Tibial artery (tissue), 4 donors: ENCODE measurements at regions not wholly inside any gene's neighbourhood (a gene's known extent, or its start where the extent isn't known, plus 50 kb on each side); places are given as distances from the start of the nearest gene placed in this dataset.

Source experiments
- DNase-seq, 2 donors: peaks; one replicate each; pipeline ENCODE4 v3.0.0-alpha.2; 2019
- H3K27ac ChIP-seq, 2 donors: fragments of 200-600 bp; sonication (generic) in 1 of 2; 1 replicate in 1 of 2; 2 replicates in 1 of 2; pipeline ENCODE4 v1.5.1; 2018 to 2019; ENCODE audit warnings: mild to moderate bottlenecking in 1 of 2
- H3K27me3 ChIP-seq, 2 donors: fragments of 200-600 bp; sonication (generic) in 1 of 2; one replicate each; pipeline versions ENCODE4 v1.5.1 to v1.6.0; 2016 to 2019
- H3K36me3 ChIP-seq, 3 donors: fragments of 200-600 bp; sonication (generic) in 2 of 3; one replicate each; pipeline ENCODE4 v1.5.1; 2016 to 2019; ENCODE audit warnings: mild to moderate bottlenecking in 2 of 3
- H3K4me1 ChIP-seq, 4 donors: fragments of 200-600 bp; sonication (generic) in 2 of 4; 1 replicate in 3 of 4; 2 replicates in 1 of 4; pipeline ENCODE4 v1.5.1; 2016 to 2019
- H3K4me3 ChIP-seq, 2 donors: fragments of 200-600 bp; sonication (generic) in 1 of 2; 1 replicate in 1 of 2; 2 replicates in 1 of 2; pipeline ENCODE4 v1.5.1; 2018 to 2019; ENCODE audit warnings: mild to moderate bottlenecking in 2 of 2
- H3K9me3 ChIP-seq, 3 donors: fragments of 200-600 bp; sonication (generic) in 1 of 3; one replicate each; pipeline ENCODE4 v1.5.1; 2016 to 2019
- intact Hi-C: fragments of 100-400 bp; cut with DNase I; formaldehyde crosslinking; loops from one replicate; pipeline ENCODE4 v1.15.0; 2023; ENCODE audit warnings: low total_unique reads
- TF ChIP-seq, protein P1 (sequence below), 2 experiments: fragments of 200-600 bp in 1 of 2; fragments of 450-650 bp in 1 of 2; IDR thresholded peaks; one replicate each; pipeline ENCODE4 v1.5.1; 2017 to 2019; ENCODE audit warnings: antibody characterized with exemption in 2 of 2, mild to moderate bottlenecking in 1 of 2, moderate library complexity in 1 of 2

DNA sequence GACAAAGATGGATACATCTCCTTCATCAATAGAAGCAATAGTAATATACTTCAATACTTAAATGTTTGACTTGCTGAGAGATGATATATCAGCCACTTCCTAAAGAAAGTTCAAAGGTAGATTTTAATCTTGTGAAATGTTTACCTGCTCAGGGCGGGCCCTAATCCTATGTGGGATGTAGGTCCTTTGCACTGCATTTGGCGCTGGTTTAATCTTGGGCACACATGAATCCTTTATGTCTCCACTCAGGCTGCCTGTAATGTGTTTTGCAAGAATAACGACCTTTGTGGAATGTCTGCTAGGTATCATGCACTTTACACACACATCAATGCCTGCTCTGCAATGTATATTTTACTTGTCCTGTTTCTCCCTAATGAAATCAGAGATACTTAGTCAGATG lies 368.7 kb downstream of the GBA3 start:
- no peak for DNase-seq
- no peak overlapping the region for H3K27ac ChIP-seq
- intact Hi-C loops = no loop called here
- no peak overlapping the region for H3K4me3 ChIP-seq
- TF ChIP-seq, protein P1, sequence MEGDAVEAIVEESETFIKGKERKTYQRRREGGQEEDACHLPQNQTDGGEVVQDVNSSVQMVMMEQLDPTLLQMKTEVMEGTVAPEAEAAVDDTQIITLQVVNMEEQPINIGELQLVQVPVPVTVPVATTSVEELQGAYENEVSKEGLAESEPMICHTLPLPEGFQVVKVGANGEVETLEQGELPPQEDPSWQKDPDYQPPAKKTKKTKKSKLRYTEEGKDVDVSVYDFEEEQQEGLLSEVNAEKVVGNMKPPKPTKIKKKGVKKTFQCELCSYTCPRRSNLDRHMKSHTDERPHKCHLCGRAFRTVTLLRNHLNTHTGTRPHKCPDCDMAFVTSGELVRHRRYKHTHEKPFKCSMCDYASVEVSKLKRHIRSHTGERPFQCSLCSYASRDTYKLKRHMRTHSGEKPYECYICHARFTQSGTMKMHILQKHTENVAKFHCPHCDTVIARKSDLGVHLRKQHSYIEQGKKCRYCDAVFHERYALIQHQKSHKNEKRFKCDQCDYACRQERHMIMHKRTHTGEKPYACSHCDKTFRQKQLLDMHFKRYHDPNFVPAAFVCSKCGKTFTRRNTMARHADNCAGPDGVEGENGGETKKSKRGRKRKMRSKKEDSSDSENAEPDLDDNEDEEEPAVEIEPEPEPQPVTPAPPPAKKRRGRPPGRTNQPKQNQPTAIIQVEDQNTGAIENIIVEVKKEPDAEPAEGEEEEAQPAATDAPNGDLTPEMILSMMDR (IDR thresholded peaks at IDR 0.05) = no peak
- H3K36me3 ChIP-seq = no peaks in the 10 kb centered on the region
- no peaks in the 10 kb centered on the region for H3K27me3 ChIP-seq
- H3K9me3 ChIP-seq = no peaks in the 10 kb centered on the region
- no peaks in the 10 kb centered on the region for H3K4me1 ChIP-seq

- no peaks in the 10 kb centered on the region for H3K36me3 ChIP-seq
- no peaks in the 10 kb centered on the region for H3K27me3 ChIP-seq
- no peak for DNase-seq
- TF ChIP-seq, protein P1 (IDR thresholded peaks at IDR 0.05) = no peak
- H3K9me3 ChIP-seq = no peaks in the 10 kb centered on the region
- H3K27ac ChIP-seq = no peak overlapping the region
- intact Hi-C loops = no loop called here
- no peak overlapping the region for H3K4me3 ChIP-seq
- H3K4me1 ChIP-seq = no peaks in the 10 kb centered on the region
Observed at GRCh38 chr4:23060776-23061175, 368.0 kb downstream of the GBA3 start.

GRCh38 chr4:23058165-23058776 lies 365.5 kb downstream of the GBA3 start:
- Histone ChIP-seq H3K4me3 (no peak overlapping the region), H3K36me3 (no peaks in the 10 kb centered on the region), H3K9me3 (no peaks in the 10 kb centered on the region), H3K4me1 (no peaks in the 10 kb centered on the region), H3K27ac (no peak overlapping the region), H3K27me3 (no peaks in the 10 kb centered on the region)
- TF ChIP-seq, protein P1 (IDR thresholded peaks at IDR 0.05) = no peak
- intact Hi-C loops = no loop called here
- DNase-seq = no peak

- TF ChIP-seq, protein P1 (IDR thresholded peaks at IDR 0.05) = no peak
- intact Hi-C loops = no loop called here
- Histone ChIP-seq H3K9me3 (no peaks in the 10 kb centered on the region), H3K4me3 (no peak overlapping the region), H3K27ac (no peak overlapping the region), H3K4me1 (no peaks in the 10 kb centered on the region), H3K27me3 (no peaks in the 10 kb centered on the region), H3K36me3 (no peaks in the 10 kb centered on the region)
- DNase-seq = no peak
Observed at GRCh38 chr4:23041501-23041900, 348.8 kb downstream of the GBA3 start.

- no peaks in the 10 kb centered on the region for H3K9me3 ChIP-seq
- H3K4me1 ChIP-seq = no peaks in the 10 kb centered on the region
- intact Hi-C loops = no loop called here
- TF ChIP-seq, protein P1 (IDR thresholded peaks at IDR 0.05) = no peak
- H3K27ac ChIP-seq = no peak overlapping the region
- no peaks in the 10 kb centered on the region for H3K27me3 ChIP-seq
- DNase-seq = no peak
- no peak overlapping the region for H3K4me3 ChIP-seq
- H3K36me3 ChIP-seq = no peaks in the 10 kb centered on the region
Observed at GRCh38 chr4:23040539-23040938, 347.8 kb downstream of the GBA3 start.

DNA sequence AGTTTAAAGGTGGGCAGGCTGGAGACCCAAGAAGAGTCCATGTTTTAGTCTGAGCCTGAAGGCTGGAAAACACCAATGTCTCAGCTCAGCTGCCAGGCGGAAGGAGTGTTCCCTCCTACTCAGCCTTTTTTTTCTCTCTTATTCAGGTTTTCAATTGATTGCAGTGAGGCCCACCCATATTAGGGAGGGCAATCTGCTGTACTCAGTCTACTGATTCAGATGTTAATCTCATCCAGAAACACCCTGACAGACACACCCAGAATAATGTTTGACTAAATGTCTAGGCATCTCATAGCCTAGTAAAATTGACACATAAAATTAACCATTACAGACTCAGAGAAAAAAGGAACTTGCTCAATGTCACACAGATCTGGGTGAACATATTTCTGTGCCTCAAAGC lies 347.1 kb downstream of the GBA3 start:
- no peaks in the 10 kb centered on the region for H3K27me3 ChIP-seq
- no peak overlapping the region for H3K27ac ChIP-seq
- TF ChIP-seq, protein P1 (IDR thresholded peaks at IDR 0.05) = no peak
- no peaks in the 10 kb centered on the region for H3K4me1 ChIP-seq
- no peaks in the 10 kb centered on the region for H3K9me3 ChIP-seq
- H3K4me3 ChIP-seq = no peak overlapping the region
- DNase-seq = no peak
- intact Hi-C loops = no loop called here
- no peaks in the 10 kb centered on the region for H3K36me3 ChIP-seq
